HCT116 (cell line): ENCODE measurements at regions not wholly inside any gene's neighbourhood (a gene's known extent, or its start where the extent isn't known, plus 50 kb on each side); places are given as distances from the start of the nearest gene placed in this dataset.

Experiments used
- CBX3 ChIP-seq: IDR thresholded peaks from 2 replicates; pipeline ENCODE4 v1.6.1; 2012; ENCODE audit warnings: low read depth
- CEBPB ChIP-seq: IDR thresholded peaks from 2 replicates; pipeline ENCODE4 v1.6.1; 2012; ENCODE audit warnings: low read depth
- CTCF ChIP-seq, 3 experiments: fragments of 200-600 bp in 1 of 3; sonication (generic) in 1 of 3; IDR thresholded peaks in 2 of 3; conservative IDR thresholded peaks in 1 of 3; 2 replicates each; pipeline ENCODE4 v1.5.1; 2012 to 2017; ENCODE audit warnings: low read depth in 2 of 3, low read length in 2 of 3, antibody characterized with exemption in 1 of 3, borderline replicate concordance in 1 of 3, control low read depth in 1 of 3, mild to moderate bottlenecking in 1 of 3, mixed read lengths in 1 of 3, mixed run types in 1 of 3, moderate library complexity in 1 of 3; ENCODE audit not compliant: insufficient read depth in 1 of 3
- EGR1 ChIP-seq: IDR thresholded peaks from 2 replicates; pipeline ENCODE4 v1.6.1; 2012; ENCODE audit warnings: low read depth
- ELF1 ChIP-seq: IDR thresholded peaks from 2 replicates; pipeline ENCODE4 v1.6.1; 2012; ENCODE audit warnings: low read depth, borderline replicate concordance
- EZH2 ChIP-seq: fragments of 200-600 bp; sonication (generic); IDR thresholded peaks from 2 replicates; pipeline ENCODE4 v1.6.1; 2017; ENCODE audit warnings: antibody characterized with exemption, mixed run types
- EZH2phosphoT487 ChIP-seq: fragments of 200-600 bp; IDR thresholded peaks from 2 replicates; pipeline ENCODE4 v1.6.1; 2018; ENCODE audit warnings: antibody characterized with exemption, borderline replicate concordance
- MAX ChIP-seq: IDR thresholded peaks from 2 replicates; pipeline ENCODE4 v1.6.1; 2012
- POLR2A ChIP-seq: IDR thresholded peaks from 2 replicates; pipeline ENCODE4 v1.7.0; 2011; ENCODE audit warnings: borderline replicate concordance; ENCODE audit not compliant: insufficient read depth, insufficient read length; ENCODE audit errors: extremely low read depth
- REST ChIP-seq: IDR thresholded peaks from 2 replicates; pipeline ENCODE4 v1.6.1; 2012; ENCODE audit warnings: low read depth
- SP1 ChIP-seq: IDR thresholded peaks from 2 replicates; pipeline ENCODE4 v1.6.1; 2012; ENCODE audit warnings: low read depth
- SRF ChIP-seq: IDR thresholded peaks from 2 replicates; pipeline ENCODE4 v1.6.1; 2012; ENCODE audit warnings: low read depth
- ZFX ChIP-seq: fragments of 450-650 bp; IDR thresholded peaks from 2 replicates; pipeline ENCODE4 v1.6.1; 2017

- TF ChIP-seq CTCF (IDR thresholded peaks at IDR 0.05 in 2 of 3, conservative IDR thresholded peaks at IDR 0.05 in 1 of 3; ENCODE audit: borderline replicate concordance in 1 of 3, insufficient read depth in 1 of 3, low read depth in 2 of 3, low read length in 2 of 3): no peak
- no peak for TF ChIP-seq SRF
- no peak for TF ChIP-seq ZFX
- no peak for TF ChIP-seq CEBPB
- no peak for TF ChIP-seq EZH2
- TF ChIP-seq MAX: no peak
- no peak for TF ChIP-seq CBX3
- TF ChIP-seq POLR2A: no peak
- no peak for TF ChIP-seq EGR1
- TF ChIP-seq EZH2phosphoT487: no peak
- TF ChIP-seq REST: no peak
- TF ChIP-seq ELF1: no peak
- TF ChIP-seq SP1: no peak
These were observed 196.5 kb downstream of the MEX3B start for GRCh38 chr15:81849289-81849688.
